ENCODE measurements at regions not wholly inside any gene's neighbourhood (a gene's known extent, or its start where the extent isn't known, plus 50 kb on each side); places are given as distances from the start of the nearest gene placed in this dataset.
"Not testable (repeated sequence)": the region's sequence is repeated elsewhere in the genome, so short reads cannot be mapped to it uniquely, and the experiment has no call there.

GRCh38 chr9:30944225-30944569, 1440.2 kb upstream of the ACO1 start:
- DNase-seq: no peak

GRCh38 chr9:30944741-30945280, 1439.6 kb upstream of the ACO1 start:
- no peak for DNase-seq

GRCh38 chr9:30964332-30964731, 1420.1 kb upstream of the ACO1 start:
- DNase-seq: no peak

GRCh38 chr9:30967476-30967875, 1417.0 kb upstream of the ACO1 start:
- no peak for DNase-seq

GRCh38 chr9:30970186-30970585, 1414.3 kb upstream of the ACO1 start:
- no peak for DNase-seq

- DNase-seq: no peak
Measured at GRCh38 chr9:30970812-30971211, 1413.6 kb upstream of the ACO1 start.

GRCh38 chr9:30972654-30973053, 1411.8 kb upstream of the ACO1 start:
- DNase-seq: no peak

GRCh38 chr9:30977965-30978364, 1406.5 kb upstream of the ACO1 start:
- no peak for DNase-seq

GRCh38 chr9:30982301-30982700, 1402.1 kb upstream of the ACO1 start:
- no peak for DNase-seq

- DNase-seq: no peak
Measured at GRCh38 chr9:30995956-30996738, 1388.3 kb upstream of the ACO1 start.

- DNase-seq: no peak
Measured at GRCh38 chr9:30996761-30997160, 1387.7 kb upstream of the ACO1 start.

GRCh38 chr9:30997291-30997690, 1387.2 kb upstream of the ACO1 start:
- DNase-seq: no peak

- DNase-seq: no peak
Measured at GRCh38 chr9:31005086-31005665, 1379.3 kb upstream of the ACO1 start.

- no peak for DNase-seq
Measured at GRCh38 chr9:31013371-31013770, 1371.1 kb upstream of the ACO1 start.

- DNase-seq: no peak
Measured at GRCh38 chr9:31023847-31024246, 1360.6 kb upstream of the ACO1 start.

GRCh38 chr9:31027678-31028077, 1356.8 kb upstream of the ACO1 start:
- no peak for DNase-seq

GRCh38 chr9:31028137-31028536, 1356.3 kb upstream of the ACO1 start:
- no peak for DNase-seq

- DNase-seq: no peak
Measured at GRCh38 chr9:31030741-31031202, 1353.7 kb upstream of the ACO1 start.

GRCh38 chr9:31032206-31032605, 1352.2 kb upstream of the ACO1 start:
- no peak for DNase-seq

GRCh38 chr9:31034311-31034710, 1350.1 kb upstream of the ACO1 start:
- no peak for DNase-seq

GRCh38 chr9:31040564-31040963, 1343.9 kb upstream of the ACO1 start:
- no peak for DNase-seq

GRCh38 chr9:31045810-31046209, 1338.6 kb upstream of the ACO1 start:
- DNase-seq: no peak

- DNase-seq: not testable (repeated sequence)
Measured at GRCh38 chr9:31061592-31061991, 1322.9 kb upstream of the ACO1 start.

- DNase-seq: no peak
Measured at GRCh38 chr9:31065691-31066090, 1318.8 kb upstream of the ACO1 start.

Measured in T-helper 2 cell (primary cell).